ENCODE measurements at regions not wholly inside any gene's neighbourhood (a gene's known extent, or its start where the extent isn't known, plus 50 kb on each side); places are given as distances from the start of the nearest gene placed in this dataset.
"Not testable (repeated sequence)": the region's sequence is repeated elsewhere in the genome, so short reads cannot be mapped to it uniquely, and the experiment has no call there.

DNA sequence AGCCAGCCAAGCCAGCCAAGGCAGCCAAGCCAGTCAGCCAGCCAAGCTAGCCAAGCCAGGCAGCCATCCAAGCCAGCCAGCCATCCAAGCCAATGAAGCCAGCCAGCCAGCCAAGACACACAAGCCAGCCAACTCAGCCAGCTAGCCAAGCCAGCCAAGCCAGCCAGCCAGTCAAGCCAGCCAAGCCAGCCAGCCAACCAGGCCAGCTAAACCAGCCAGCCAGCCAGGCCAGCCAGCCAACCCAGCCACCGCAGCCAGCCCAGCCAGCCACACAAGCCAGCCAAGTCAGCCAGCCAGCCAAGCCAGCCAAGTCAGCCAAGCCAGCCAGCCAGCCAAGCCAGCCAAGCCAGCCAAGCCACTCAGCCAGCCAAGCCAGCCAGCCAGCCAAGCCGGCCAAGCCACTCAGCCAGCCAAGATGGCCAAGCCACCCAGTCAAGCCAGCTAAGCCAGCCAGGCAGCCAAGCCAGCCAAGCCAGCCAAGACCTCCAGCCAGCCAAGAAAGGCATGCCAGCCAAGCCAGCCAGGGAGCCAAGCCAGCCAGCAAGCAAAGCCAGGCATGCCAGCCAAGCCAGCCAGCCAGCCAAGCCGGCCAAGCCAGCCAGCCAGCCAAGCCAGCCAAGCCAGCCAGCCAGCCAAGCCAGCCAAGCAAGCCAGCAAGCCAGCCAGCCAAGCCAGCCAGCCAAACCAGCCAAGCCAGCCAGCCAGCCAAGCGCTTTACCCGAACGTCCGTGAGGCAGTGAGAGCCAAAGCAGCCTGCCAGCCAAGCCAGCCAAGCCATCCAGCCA lies 335.7 kb upstream of the PLGLB2 start:
- H3K27ac Mint-ChIP-seq; H3K36me3 Mint-ChIP-seq (ENCODE audit: low read depth); H3K4me3 Mint-ChIP-seq; H3K9me3 Mint-ChIP-seq; H3K4me1 Mint-ChIP-seq (ENCODE audit: low read depth); H3K27me3 Mint-ChIP-seq (ENCODE audit: low read depth): not testable (repeated sequence)

GRCh38 chr2:87414331-87414730 lies 333.6 kb upstream of the PLGLB2 start:
- H3K4me3 Mint-ChIP-seq; H3K27ac Mint-ChIP-seq; H3K4me1 Mint-ChIP-seq (ENCODE audit: low read depth); H3K27me3 Mint-ChIP-seq (ENCODE audit: low read depth); H3K36me3 Mint-ChIP-seq (ENCODE audit: low read depth); H3K9me3 Mint-ChIP-seq: not testable (repeated sequence)

GRCh38 chr2:87414795-87415570 lies 332.9 kb upstream of the PLGLB2 start:
- H3K9me3 Mint-ChIP-seq; H3K36me3 Mint-ChIP-seq (ENCODE audit: low read depth); H3K27me3 Mint-ChIP-seq (ENCODE audit: low read depth); H3K27ac Mint-ChIP-seq; H3K4me3 Mint-ChIP-seq; H3K4me1 Mint-ChIP-seq (ENCODE audit: low read depth): not testable (repeated sequence)

DNA sequence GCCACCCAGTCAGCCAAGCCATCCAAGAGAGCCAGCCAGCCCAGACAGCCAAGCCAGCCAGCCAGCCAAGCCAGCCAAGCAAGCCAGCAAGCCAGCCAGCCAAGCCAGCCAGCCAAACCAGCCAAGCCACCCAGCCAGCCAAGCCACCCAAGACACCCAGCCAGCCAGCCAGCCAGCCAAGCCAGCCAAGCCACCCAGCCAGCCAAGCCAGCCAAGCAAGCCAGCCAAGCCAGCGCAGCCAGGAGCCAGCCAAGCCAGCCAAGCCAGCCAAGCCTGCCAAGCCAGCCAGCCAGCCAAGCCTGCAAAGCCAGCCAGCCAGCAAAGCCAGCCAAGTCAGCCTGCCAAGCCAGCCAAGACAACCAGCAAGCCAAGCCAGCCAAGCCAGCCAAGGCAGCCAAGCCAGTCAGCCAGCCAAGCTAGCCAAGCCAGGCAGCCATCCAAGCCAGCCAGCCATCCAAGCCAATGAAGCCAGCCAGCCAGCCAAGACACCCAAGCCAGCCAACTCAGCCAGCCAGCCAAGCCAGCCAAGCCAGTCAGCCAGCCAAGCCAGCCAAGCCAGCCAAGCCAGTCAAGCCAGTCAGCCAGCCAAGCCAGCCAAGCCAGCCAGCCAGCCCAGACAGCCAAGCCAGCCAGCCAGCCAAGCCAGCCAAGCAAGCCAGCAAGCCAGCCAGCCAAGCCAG lies 332.2 kb upstream of the PLGLB2 start:
- not testable (repeated sequence) for H3K4me1 Mint-ChIP-seq (ENCODE audit: low read depth); H3K36me3 Mint-ChIP-seq (ENCODE audit: low read depth); H3K9me3 Mint-ChIP-seq; H3K4me3 Mint-ChIP-seq; H3K27me3 Mint-ChIP-seq (ENCODE audit: low read depth); H3K27ac Mint-ChIP-seq

DNA sequence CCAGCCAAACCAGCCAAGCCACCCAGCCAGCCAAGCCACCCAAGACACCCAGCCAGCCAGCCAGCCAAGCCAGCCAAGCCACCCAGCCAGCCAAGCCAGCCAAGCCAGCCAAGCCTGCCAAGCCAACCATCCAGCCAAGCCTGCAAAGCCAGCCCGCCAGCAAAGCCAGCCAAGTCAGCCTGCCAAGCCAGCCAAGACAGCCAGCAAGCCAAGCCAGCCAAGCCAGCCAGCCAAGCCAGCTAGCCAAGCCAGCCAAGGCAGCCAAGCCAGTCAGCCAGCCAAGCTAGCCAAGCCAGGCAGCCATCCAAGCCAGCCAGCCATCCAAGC lies 331.7 kb upstream of the PLGLB2 start:
- not testable (repeated sequence) for H3K27me3 Mint-ChIP-seq (ENCODE audit: low read depth); H3K9me3 Mint-ChIP-seq; H3K36me3 Mint-ChIP-seq (ENCODE audit: low read depth); H3K4me1 Mint-ChIP-seq (ENCODE audit: low read depth); H3K4me3 Mint-ChIP-seq; H3K27ac Mint-ChIP-seq

- not testable (repeated sequence) for H3K27me3 Mint-ChIP-seq (ENCODE audit: low read depth); H3K9me3 Mint-ChIP-seq; H3K4me3 Mint-ChIP-seq; H3K36me3 Mint-ChIP-seq (ENCODE audit: low read depth); H3K4me1 Mint-ChIP-seq (ENCODE audit: low read depth); H3K27ac Mint-ChIP-seq
Observed at GRCh38 chr2:87417147-87417546, 330.7 kb upstream of the PLGLB2 start.

- not testable (repeated sequence) for H3K9me3 Mint-ChIP-seq; H3K4me1 Mint-ChIP-seq (ENCODE audit: low read depth); H3K36me3 Mint-ChIP-seq (ENCODE audit: low read depth); H3K27ac Mint-ChIP-seq; H3K27me3 Mint-ChIP-seq (ENCODE audit: low read depth); H3K4me3 Mint-ChIP-seq
Observed at GRCh38 chr2:87417742-87418567, 329.9 kb upstream of the PLGLB2 start.

GRCh38 chr2:87418823-87419822 lies 328.8 kb upstream of the PLGLB2 start:
- not testable (repeated sequence) for H3K9me3 Mint-ChIP-seq; H3K4me3 Mint-ChIP-seq; H3K27ac Mint-ChIP-seq; H3K27me3 Mint-ChIP-seq (ENCODE audit: low read depth); H3K4me1 Mint-ChIP-seq (ENCODE audit: low read depth); H3K36me3 Mint-ChIP-seq (ENCODE audit: low read depth)

- H3K9me3 Mint-ChIP-seq; H3K4me3 Mint-ChIP-seq; H3K4me1 Mint-ChIP-seq (ENCODE audit: low read depth); H3K27me3 Mint-ChIP-seq (ENCODE audit: low read depth); H3K36me3 Mint-ChIP-seq (ENCODE audit: low read depth); H3K27ac Mint-ChIP-seq: not testable (repeated sequence)
Observed at GRCh38 chr2:87419980-87420379, 327.9 kb upstream of the PLGLB2 start.

DNA sequence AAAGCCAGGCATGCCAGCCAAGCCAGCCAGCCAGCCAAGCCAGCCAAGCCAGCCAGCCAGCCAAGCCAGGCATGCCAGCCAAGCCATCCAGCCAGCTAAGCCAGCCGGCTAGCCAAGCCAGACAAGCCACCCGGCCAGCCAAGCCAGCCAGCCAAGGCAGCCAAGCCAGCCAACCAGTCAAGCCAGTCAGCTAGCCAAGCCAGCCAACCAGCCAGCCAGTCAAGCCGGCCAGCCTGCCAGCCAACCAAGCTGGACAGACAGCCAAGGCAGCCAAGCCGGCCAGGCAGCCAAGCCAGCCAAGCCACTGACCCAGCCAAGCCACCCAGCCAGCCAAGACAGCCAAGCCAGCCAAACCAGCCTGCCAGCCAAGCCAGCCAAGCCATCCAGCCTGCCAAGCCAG lies 326.9 kb upstream of the PLGLB2 start:
- not testable (repeated sequence) for H3K27ac Mint-ChIP-seq; H3K4me1 Mint-ChIP-seq (ENCODE audit: low read depth); H3K4me3 Mint-ChIP-seq; H3K27me3 Mint-ChIP-seq (ENCODE audit: low read depth); H3K9me3 Mint-ChIP-seq; H3K36me3 Mint-ChIP-seq (ENCODE audit: low read depth)

DNA sequence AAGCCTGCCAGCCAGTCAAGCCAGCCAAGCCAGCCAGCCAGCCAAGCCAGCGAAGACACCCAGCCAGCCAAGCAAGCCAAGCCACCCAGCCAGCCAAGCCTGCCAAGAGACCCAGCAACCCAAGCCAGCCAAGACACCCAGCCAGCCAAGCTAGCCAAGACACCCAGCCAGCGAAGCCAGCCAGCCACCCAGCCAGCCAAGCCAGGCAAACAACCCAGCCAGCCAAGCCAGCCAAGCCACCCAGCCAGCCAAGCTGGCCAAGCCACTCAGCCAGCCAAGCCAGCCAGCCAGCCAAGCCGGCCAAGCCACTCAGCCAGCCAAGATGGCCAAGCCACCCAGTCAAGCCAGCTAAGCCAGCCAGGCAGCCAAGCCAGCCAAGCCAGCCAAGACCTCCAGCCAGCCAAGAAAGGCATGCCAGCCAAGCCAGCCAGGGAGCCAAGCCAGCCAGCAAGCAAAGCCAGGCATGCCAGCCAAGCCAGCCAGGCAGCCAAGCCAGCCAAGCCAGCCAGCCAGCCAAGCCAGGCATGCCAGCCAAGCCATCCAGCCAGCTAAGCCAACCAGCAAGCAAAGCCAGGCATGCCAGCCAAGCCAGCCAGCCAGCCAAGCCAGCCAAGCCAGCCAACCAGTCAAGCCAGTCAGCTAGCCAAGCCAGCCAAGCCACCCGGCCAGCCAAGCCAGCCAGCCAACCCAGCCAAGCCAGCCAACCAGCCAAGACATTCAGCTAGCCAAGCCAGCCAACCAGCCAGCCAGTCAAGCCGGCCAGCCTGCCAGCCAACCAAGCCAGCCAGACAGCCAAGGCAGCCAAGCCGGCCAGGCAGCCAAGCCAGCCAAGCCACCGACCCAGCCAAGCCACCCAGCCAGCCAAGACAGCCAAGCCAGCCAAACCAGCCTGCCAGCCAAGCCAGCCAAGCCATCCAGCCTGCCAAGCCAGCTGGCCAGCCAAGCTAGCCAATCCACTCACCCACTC lies 323.8 kb upstream of the PLGLB2 start:
- not testable (repeated sequence) for H3K27ac Mint-ChIP-seq; H3K9me3 Mint-ChIP-seq; H3K36me3 Mint-ChIP-seq (ENCODE audit: low read depth); H3K27me3 Mint-ChIP-seq (ENCODE audit: low read depth); H3K4me1 Mint-ChIP-seq (ENCODE audit: low read depth); H3K4me3 Mint-ChIP-seq

GRCh38 chr2:87424763-87425154 lies 323.1 kb upstream of the PLGLB2 start:
- H3K27me3 Mint-ChIP-seq (ENCODE audit: low read depth); H3K4me1 Mint-ChIP-seq (ENCODE audit: low read depth); H3K9me3 Mint-ChIP-seq; H3K36me3 Mint-ChIP-seq (ENCODE audit: low read depth); H3K4me3 Mint-ChIP-seq; H3K27ac Mint-ChIP-seq: not testable (repeated sequence)

- not testable (repeated sequence) for H3K36me3 Mint-ChIP-seq (ENCODE audit: low read depth); H3K27me3 Mint-ChIP-seq (ENCODE audit: low read depth); H3K27ac Mint-ChIP-seq
Observed at GRCh38 chr2:87425191-87425590, 322.7 kb upstream of the PLGLB2 start.

More at GRCh38 chr2:87425191-87425590, 322.7 kb upstream of the PLGLB2 start:
- H3K4me1 Mint-ChIP-seq (ENCODE audit: low read depth); H3K4me3 Mint-ChIP-seq; H3K9me3 Mint-ChIP-seq: not testable (repeated sequence)
